Spleen (tissue), 7 donors: ENCODE measurements at regions not wholly inside any gene's neighbourhood (a gene's known extent, or its start where the extent isn't known, plus 50 kb on each side); places are given as distances from the start of the nearest gene placed in this dataset.

Source experiments
- POLR2A ChIP-seq, 3 donors: fragments of 450-650 bp; IDR thresholded peaks; one replicate each; pipeline ENCODE4 v1.5.1; 2017; ENCODE audit warnings: antibody characterized with exemption in 3 of 3, mild to moderate bottlenecking in 1 of 3
- TF ChIP-seq, protein P1 (sequence below), 11 experiments: fragments of 200-600 bp in 7 of 11; fragments of 450-650 bp in 4 of 11; sonication (generic) in 4 of 11; IDR thresholded peaks in 8 of 11; conservative IDR thresholded peaks in 3 of 11; 1 replicate in 7 of 11; 2 replicates in 4 of 11; pipeline versions ENCODE4 v1.4.0 to v1.8.0; 2016 to 2021; ENCODE audit warnings: antibody characterized with exemption in 11 of 11, inconsistent platforms in 4 of 11, mild to moderate bottlenecking in 1 of 11
- donor health status: DM: no; HTN: no; CAD: no; lungs with moderate emphysema.
- donor health status: DM: no; HTN: no; CAD: no.
- donor health status: DM: no; HTN: no; CAD: no.

DNA sequence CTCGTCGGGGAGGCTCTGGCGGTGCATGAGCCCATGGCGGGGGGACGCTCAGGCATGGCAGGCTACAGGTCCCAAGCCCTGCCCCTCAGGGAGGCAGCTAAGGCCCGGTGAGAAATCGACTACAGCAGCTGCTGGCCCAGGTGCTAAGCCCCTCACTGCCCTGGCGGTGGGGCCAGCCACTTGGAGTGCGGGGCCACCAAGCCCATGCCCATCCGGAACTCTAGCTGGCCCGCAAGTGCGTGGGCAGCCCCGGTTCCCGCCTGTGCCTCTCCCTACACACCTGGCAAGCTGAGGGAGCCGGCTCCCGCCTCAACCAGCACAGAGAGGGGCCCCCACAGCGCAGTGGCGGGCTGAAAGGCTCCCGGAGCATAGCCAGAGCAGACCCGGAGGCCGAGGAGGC, 1896.9 kb upstream of the CDH6 start:
- TF ChIP-seq, protein P1, sequence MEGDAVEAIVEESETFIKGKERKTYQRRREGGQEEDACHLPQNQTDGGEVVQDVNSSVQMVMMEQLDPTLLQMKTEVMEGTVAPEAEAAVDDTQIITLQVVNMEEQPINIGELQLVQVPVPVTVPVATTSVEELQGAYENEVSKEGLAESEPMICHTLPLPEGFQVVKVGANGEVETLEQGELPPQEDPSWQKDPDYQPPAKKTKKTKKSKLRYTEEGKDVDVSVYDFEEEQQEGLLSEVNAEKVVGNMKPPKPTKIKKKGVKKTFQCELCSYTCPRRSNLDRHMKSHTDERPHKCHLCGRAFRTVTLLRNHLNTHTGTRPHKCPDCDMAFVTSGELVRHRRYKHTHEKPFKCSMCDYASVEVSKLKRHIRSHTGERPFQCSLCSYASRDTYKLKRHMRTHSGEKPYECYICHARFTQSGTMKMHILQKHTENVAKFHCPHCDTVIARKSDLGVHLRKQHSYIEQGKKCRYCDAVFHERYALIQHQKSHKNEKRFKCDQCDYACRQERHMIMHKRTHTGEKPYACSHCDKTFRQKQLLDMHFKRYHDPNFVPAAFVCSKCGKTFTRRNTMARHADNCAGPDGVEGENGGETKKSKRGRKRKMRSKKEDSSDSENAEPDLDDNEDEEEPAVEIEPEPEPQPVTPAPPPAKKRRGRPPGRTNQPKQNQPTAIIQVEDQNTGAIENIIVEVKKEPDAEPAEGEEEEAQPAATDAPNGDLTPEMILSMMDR (IDR thresholded peaks at IDR 0.05 in 8 of 11, conservative IDR thresholded peaks at IDR 0.05 in 3 of 11) = no peak
- no peak for TF ChIP-seq POLR2A (IDR thresholded peaks at IDR 0.05)
